Epithelial cell of proximal tubule (primary cell): ENCODE measurements at regions not wholly inside any gene's neighbourhood (a gene's known extent, or its start where the extent isn't known, plus 50 kb on each side); places are given as distances from the start of the nearest gene placed in this dataset.

Source experiments
- DNase-seq: peaks from one replicate; pipeline ENCODE4 v3.0.0-alpha.2; 2011; ENCODE audit warnings: low read depth
- H3K4me3 ChIP-seq: 2 replicates; pipeline ENCODE4 v1.5.1; 2011; ENCODE audit warnings: low read depth, mild to moderate bottlenecking, low read length
- CTCF ChIP-seq: conservative IDR thresholded peaks from 2 replicates; pipeline ENCODE4 v1.5.1; 2012; ENCODE audit warnings: low read depth, mild to moderate bottlenecking, low read length

- DNase-seq = no peak
- TF ChIP-seq CTCF = no peak
- H3K4me3 ChIP-seq = no peak overlapping the region
Observed at GRCh38 chr10:107554333-107554732, 389.8 kb upstream of the SORCS1 start.

GRCh38 chr10:107553470-107553869, 389.0 kb upstream of the SORCS1 start:
- no peak for TF ChIP-seq CTCF
- peak; percentile 37 for DNase-seq
- no peak overlapping the region for H3K4me3 ChIP-seq

GRCh38 chr10:107552963-107553362, 388.5 kb upstream of the SORCS1 start:
- no peak for DNase-seq
- H3K4me3 ChIP-seq = no peak overlapping the region
- TF ChIP-seq CTCF = no peak

- no peak for DNase-seq
- no peak overlapping the region for H3K4me3 ChIP-seq
Observed at GRCh38 chr10:107548301-107548700, 383.8 kb upstream of the SORCS1 start.

GRCh38 chr10:107546986-107547385, 382.5 kb upstream of the SORCS1 start:
- DNase-seq = no peak
- no peak overlapping the region for H3K4me3 ChIP-seq
- no peak for TF ChIP-seq CTCF

More at GRCh38 chr10:107548301-107548700, 383.8 kb upstream of the SORCS1 start:
- TF ChIP-seq CTCF = no peak

- no peak overlapping the region for H3K4me3 ChIP-seq
- peak; percentile 40 for DNase-seq
- TF ChIP-seq CTCF = no peak
Observed at GRCh38 chr10:107546284-107546683, 381.8 kb upstream of the SORCS1 start.

GRCh38 chr10:107545717-107546116, 381.2 kb upstream of the SORCS1 start:
- DNase-seq = no peak
- no peak overlapping the region for H3K4me3 ChIP-seq
- TF ChIP-seq CTCF = no peak
